Activated T-cell treated with anti-CD3 and anti-CD28 coated beads for 48 hours (primary cell): ENCODE measurements at regions not wholly inside any gene's neighbourhood (a gene's known extent, or its start where the extent isn't known, plus 50 kb on each side); places are given as distances from the start of the nearest gene placed in this dataset.
"Not testable (repeated sequence)": the region's sequence is repeated elsewhere in the genome, so short reads cannot be mapped to it uniquely, and the experiment has no call there.

ENCODE experiments used
- DNase-seq: peaks from one replicate; pipeline ENCODE4 v3.0.0-alpha.2; 2020; ENCODE audit warnings: low read depth

DNA sequence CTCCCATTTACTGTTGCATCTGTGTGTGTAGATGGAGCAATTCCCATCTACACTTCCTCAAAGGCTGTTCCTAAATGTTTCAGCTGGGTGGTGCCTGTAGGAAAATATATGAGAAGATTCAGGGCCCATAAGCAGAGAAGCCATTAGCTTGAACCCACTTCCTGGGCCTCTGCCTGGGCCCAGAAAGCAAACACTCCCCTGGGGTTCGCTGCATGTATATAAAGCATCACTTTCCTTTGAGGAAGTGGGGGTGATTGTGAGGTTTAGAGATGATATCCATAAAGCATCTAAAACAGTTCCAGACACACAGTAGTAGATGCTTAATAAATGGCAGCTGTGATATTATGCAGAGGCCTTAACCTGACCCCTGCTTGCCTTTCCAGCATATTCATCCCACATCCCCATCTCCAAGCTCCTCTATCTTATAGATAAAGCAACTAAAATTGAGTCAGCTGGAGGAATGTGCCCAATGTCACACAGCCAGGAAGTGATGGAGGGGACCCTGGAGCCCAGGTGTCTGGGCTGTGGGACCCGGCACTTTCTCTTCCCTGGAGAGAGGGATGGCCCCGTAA lies 280.0 kb upstream of the CRY1 start:
- DNase-seq: no peak

DNA sequence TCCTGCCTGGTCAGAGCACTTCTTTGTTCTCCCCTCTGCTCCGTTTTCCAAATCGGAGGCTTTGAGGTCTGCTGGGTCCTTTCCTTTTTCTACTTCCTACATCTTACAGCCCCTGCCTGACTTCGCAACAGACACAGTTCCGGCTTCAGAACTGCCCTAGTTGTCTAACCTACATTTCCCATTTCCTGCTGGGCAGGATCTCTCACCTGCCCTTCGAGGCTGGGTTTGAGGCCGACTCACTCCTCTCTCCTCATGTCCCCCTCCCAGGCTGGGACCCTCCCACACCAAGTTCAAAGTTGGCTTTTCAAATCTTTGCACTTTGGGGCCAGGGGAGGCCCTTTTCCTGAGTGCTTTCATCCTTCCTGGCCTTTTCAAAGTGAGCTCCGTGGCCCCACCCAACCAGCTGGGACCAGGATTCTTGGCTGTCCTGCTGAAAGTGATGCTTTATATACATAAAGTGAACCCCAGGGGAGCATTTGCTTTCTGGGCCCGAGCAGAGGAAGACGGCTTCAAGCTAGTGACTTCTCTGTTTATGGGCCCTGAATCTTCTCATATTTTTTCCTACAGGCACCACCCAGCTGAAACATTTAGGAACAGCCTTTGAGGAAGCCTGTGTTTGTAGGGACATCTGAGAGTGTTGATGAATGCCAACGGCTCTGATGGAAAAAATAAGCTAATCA lies 281.0 kb upstream of the CRY1 start:
- no peak for DNase-seq

GRCh38 chr12:107375231-107375630 lies 281.9 kb upstream of the CRY1 start:
- no peak for DNase-seq

DNA sequence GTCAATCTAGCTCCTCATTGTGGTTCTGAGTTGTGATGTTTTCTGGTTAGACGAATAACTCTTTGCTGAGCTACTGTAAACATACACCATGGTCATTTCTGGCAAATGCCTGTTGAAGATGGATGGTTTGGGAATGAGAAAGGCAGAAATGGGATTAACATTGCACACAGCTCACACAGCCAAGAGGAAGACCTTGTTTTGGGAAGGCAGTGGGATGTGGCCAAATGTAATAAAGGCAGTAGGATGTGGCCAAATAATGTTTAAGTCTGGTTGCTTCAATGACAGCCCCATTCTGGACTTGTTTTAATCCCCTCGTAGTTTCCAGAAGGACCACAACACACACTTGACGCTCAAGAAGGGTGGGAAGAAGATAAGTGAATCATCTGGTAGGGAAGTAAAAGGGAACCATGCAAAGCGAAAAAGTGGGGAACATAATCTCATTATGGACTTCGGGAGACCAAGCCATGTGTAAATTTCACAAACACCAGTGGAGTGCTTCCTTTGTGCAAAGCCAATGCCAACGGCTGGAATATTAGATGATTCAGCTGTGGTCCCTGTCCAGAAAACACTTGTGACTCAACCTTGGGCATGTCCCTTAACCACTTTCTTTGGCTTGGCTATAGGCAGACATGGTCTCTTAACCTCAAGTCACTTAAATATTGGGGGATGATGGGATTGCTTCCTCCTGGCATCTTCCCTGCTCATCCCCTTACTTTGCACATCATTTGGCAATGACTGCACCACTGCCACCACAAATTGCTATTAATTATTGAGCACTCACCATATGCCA lies 284.4 kb upstream of the CRY1 start:
- DNase-seq: no peak

DNA sequence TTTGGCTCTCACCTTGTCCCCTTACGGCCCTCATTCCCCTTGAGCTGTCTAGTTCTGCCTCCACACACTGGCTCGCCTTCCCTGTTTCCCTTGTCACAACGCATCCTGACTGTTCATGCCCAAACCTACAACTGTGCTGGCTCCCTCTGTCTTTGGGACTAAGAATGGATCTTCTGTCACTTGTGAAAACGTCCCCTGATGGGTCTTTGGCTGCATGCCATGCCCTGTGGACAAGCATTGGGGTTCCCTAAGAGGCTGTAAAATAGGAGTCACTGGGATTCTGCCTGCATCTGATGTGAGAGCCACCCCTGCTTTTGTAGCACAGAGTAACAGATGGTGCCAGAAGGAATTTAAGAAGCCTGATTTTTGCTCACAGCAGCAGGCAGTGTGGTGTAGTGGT lies 285.3 kb upstream of the CRY1 start:
- DNase-seq: no peak

GRCh38 chr12:107379142-107379851 lies 285.9 kb upstream of the CRY1 start:
- not testable (repeated sequence) for DNase-seq

DNA sequence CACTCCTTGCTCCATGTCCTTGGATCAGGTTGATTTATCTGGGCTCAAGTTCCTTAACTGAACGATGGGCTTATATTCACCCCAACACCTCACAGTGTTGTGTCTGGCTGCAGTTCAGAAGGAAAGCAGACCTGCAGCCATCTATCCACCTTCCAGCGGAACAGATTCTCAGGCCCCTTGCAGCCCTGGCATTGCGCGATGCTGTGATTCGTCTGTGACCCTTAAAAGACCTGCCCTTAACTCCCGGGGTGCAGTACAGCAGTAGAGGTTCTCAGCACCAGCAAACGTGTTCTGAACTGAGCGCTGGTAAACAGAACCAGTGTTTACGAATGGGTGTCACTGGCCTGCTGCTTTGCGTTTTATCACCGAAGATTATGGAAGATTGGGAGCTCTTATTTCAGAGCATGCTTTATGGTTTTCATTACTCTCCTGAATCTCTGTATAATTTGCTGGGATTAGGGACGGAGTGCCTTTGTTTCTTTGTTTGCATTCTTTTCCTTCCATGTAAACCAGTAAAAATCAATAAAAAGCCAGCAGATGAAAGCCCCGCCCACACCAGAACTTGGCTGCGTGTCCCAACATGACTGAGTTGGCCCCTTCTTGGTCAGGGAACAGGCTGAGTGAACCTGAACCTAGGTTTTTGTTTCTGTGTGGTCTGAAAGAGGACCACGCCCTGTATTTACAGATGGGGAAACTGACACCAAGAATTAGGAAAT lies 286.7 kb upstream of the CRY1 start:
- no peak for DNase-seq

DNA sequence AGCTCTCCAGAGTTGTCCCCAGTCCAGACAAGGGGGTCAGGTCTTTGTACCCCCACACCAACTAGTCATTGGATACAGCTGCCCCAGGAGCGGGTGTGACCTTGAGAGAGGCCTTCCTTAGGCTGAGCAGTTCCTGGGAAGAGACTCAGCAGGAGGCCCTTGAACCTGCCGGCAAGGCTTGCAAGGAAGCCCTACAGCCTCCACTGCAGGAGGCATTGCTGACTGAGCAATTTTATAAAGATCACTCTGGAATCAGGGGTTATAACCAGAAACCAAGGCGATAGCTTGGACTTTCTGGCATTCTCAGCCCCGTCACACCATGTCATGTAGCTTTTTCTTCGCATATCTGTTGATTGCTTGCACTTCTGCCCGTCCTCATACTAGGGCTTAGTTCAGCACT lies 291.3 kb upstream of the CRY1 start:
- no peak for DNase-seq

DNA sequence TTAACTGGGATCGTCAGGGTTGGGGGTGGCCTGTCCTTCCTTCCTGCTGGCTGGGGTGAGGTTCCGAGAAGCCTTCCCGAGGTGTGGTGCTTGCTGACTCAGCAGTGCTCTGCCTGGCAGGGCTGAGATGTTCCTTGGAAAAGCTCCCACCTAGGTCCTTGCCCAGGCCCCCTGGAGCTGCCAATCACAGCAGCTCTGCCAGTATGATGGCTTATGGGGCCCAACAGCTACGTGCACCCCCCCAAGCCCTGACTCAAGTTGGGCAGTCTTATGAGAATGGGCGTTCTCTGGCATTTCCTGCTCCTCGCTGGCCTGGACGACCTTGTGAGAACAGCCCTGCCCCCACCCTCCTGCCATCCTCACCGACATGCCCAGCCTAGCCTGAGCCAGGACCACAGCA lies 292.2 kb upstream of the CRY1 start:
- no peak for DNase-seq

GRCh38 chr12:107386569-107386968 lies 293.2 kb upstream of the CRY1 start:
- no peak for DNase-seq

- DNase-seq: no peak
Measured at GRCh38 chr12:107388263-107388662, 294.9 kb upstream of the CRY1 start.

- no peak for DNase-seq
Measured at GRCh38 chr12:107390414-107390813, 295.2 kb upstream of the PWP1 start.

- no peak for DNase-seq
Measured at GRCh38 chr12:107393043-107393717, 292.4 kb upstream of the PWP1 start.

- no peak for DNase-seq
Measured at GRCh38 chr12:107394693-107395092, 290.9 kb upstream of the PWP1 start.

DNA sequence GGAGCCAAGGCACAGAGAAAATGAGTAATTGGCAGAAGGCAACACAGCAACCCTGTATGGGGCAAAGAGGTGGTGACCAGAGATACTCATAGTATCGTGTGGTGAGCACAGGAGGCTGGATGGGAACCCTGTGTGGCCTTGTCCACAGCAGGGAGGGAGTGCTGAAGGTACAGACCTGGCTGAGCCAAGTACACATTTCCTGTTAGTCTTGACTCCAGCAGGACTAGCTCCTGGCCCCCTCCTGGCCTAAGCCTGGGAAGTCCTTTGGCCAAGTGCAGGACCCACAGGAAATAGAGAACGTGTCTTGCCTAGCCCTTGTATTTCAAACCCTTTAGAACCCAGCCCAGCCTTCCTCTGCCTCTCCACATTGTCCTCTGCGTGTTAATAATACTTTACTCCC lies 289.8 kb upstream of the PWP1 start:
- DNase-seq: no peak

DNA sequence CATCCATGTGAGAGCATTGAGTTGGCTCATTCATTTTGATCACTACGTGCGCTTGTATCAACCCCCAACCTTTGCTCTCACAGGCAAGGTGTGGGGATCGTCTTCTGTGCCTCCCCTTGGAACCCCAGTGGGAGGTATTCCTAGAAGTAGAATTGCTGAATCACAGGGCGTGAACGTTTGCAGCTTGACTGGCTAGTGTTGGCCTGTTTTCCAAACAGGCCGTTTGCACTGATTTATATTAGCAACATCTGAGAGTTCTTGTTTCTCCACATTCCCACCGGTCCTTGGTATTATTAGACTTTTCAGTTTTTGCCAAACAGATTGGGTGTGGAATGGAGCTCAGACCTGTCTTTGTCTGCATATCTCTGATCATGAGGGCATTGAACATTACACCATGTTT lies 288.6 kb upstream of the PWP1 start:
- no peak for DNase-seq

DNA sequence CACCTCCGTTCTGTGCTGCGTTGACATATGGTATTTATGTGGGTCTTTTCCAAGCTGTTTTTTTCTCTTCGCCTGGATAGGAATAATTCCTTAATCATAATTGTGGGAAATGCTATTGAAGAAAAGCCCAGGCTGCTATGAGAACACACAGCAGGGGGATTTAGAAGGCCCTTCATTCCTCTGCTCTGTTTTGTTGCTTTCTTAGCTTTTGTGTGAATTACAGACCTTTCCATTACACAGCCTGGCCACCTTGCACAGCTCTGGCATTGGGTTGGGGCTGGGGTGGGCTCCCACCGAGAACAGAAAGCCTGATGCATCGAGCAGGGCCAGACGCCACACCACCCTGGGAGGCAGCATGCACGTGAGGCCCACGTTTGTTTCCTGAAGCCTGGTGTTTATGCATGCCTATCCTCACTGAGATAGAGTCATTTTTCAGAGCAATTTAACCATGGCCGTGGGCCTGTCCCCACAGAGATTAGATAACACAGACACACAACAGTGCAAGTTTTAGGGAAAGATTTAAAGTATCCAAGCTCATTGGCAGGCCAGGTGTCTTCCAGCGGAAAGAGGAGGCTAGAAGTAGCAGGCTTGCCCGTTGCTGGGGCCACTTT lies 287.6 kb upstream of the PWP1 start:
- no peak for DNase-seq

- no peak for DNase-seq
Measured at GRCh38 chr12:107399046-107399445, 286.6 kb upstream of the PWP1 start.

- no peak for DNase-seq
Measured at GRCh38 chr12:107400686-107401447, 284.7 kb upstream of the PWP1 start.
